Natural killer cell (primary cell): ENCODE measurements at regions not wholly inside any gene's neighbourhood (a gene's known extent, or its start where the extent isn't known, plus 50 kb on each side); places are given as distances from the start of the nearest gene placed in this dataset.

ENCODE experiments used
- ATAC-seq, 3 donors: fragments of 150-1000 bp in 2 of 3; fragments of 200-7000 bp in 1 of 3; cut with Tn5 transposase; 1 replicate in 1 of 3; 2 replicates in 2 of 3; pipeline ENCODE4 v1.10.0; 2021; ENCODE audit warnings: mild to moderate bottlenecking in 2 of 3, moderate library complexity in 2 of 3
- DNase-seq, 2 donors: peaks; one replicate each; pipeline versions ENCODE4 v3.0.0 to v3.0.0-alpha.2; 2013 to 2021; ENCODE audit warnings: mixed read lengths in 1 of 2
- H3K27ac ChIP-seq: one replicate; pipeline ENCODE4 v1.5.1; 2013; ENCODE audit warnings: mild to moderate bottlenecking, low read length
- H3K27me3 ChIP-seq: one replicate; pipeline ENCODE4 v1.6.1; 2013; ENCODE audit warnings: low read length; ENCODE audit not compliant: control insufficient read depth, insufficient read depth
- H3K36me3 ChIP-seq: one replicate; pipeline ENCODE4 v1.6.1; 2013; ENCODE audit warnings: low read length; ENCODE audit not compliant: control insufficient read depth, insufficient read depth
- H3K4me1 ChIP-seq: one replicate; pipeline ENCODE4 v1.6.1; 2013; ENCODE audit warnings: low read length; ENCODE audit not compliant: control insufficient read depth, insufficient read depth
- H3K4me3 ChIP-seq: one replicate; pipeline ENCODE4 v1.5.1; 2013; ENCODE audit warnings: low read length
- H3K9me3 ChIP-seq: one replicate; pipeline ENCODE4 v1.6.1; 2013; ENCODE audit warnings: low read length; ENCODE audit not compliant: control insufficient read depth, insufficient read depth
- H3K27ac Mint-ChIP-seq, 2 donors: one replicate each; pipeline ENCODE4 v1.8.0; 2022; ENCODE audit warnings: mild to moderate bottlenecking in 2 of 2, mixed read lengths in 2 of 2, moderate library complexity in 1 of 2
- H3K27me3 Mint-ChIP-seq, 2 donors: one replicate each; pipeline ENCODE4 v1.8.0; 2022; ENCODE audit warnings: low read depth in 2 of 2, mixed read lengths in 2 of 2
- H3K36me3 Mint-ChIP-seq: one replicate; pipeline ENCODE4 v1.8.0; 2022; ENCODE audit warnings: mixed read lengths
- H3K4me1 Mint-ChIP-seq, 2 donors: one replicate each; pipeline ENCODE4 v1.8.0; 2022; ENCODE audit warnings: mixed read lengths in 2 of 2
- H3K4me3 Mint-ChIP-seq: one replicate; pipeline ENCODE4 v1.8.0; 2022; ENCODE audit warnings: mild to moderate bottlenecking, moderate library complexity, mixed read lengths
- H3K9me3 Mint-ChIP-seq, 2 donors: one replicate each; pipeline ENCODE4 v1.8.0; 2022; ENCODE audit warnings: mixed read lengths in 2 of 2
- CTCF ChIP-seq: fragments of 200-600 bp; IDR thresholded peaks from one replicate; pipeline ENCODE4 v1.8.0; 2022; ENCODE audit warnings: antibody characterized with exemption
- WGBS: methylation state at CpG from one replicate; pipeline ENCODE4 v1.1.7; 2013; ENCODE audit warnings: missing lambda C conversion rate; ENCODE audit not compliant: insufficient coverage; 5-methylcytosine and 5-hydroxymethylcytosine counted together
- intact Hi-C: fragments of 100-400 bp; cut with micrococcal nuclease; formaldehyde crosslinking; loops from one replicate; pipeline ENCODE4 v1.14.2; 2022

GRCh38 chr21:27146268-27146667, 179.4 kb upstream of the ADAMTS5 start:
- Histone ChIP-seq H3K27me3 (no peaks in the 10 kb centered on the region), H3K36me3 (no peaks in the 10 kb centered on the region), H3K4me3 (no peak overlapping the region), H3K9me3 (no peaks in the 10 kb centered on the region), H3K4me1 (no peaks in the 10 kb centered on the region), H3K27ac (no peak overlapping the region)
- no peak overlapping the region for H3K27ac Mint-ChIP-seq
- H3K27me3 Mint-ChIP-seq = no peaks in the 10 kb centered on the region
- no peaks in the 10 kb centered on the region for H3K4me1 Mint-ChIP-seq
- WGBS = no CpG with 5 or more reads among the region's 1 CpG
- intact Hi-C loops = no loop called here
- ATAC-seq = no peak
- no peak for TF ChIP-seq CTCF
- H3K36me3 Mint-ChIP-seq = no peaks in the 10 kb centered on the region
- H3K4me3 Mint-ChIP-seq = no peak overlapping the region
- DNase-seq = no peak
- peaks cover 16 to 17% of the 10 kb centered on the region in 2 donors for H3K9me3 Mint-ChIP-seq

GRCh38 chr21:27145134-27145798, 178.4 kb upstream of the ADAMTS5 start:
- intact Hi-C loops = no loop called here
- H3K9me3 ChIP-seq = no peaks in the 10 kb centered on the region
- no peak for DNase-seq
- no peaks in the 10 kb centered on the region for H3K36me3 ChIP-seq
- Mint-ChIP-seq H3K4me3 (no peak overlapping the region), H3K9me3 (peaks cover 10 to 14% of the 10 kb centered on the region in 2 donors), H3K27me3 (no peaks in the 10 kb centered on the region), H3K4me1 (no peaks in the 10 kb centered on the region), H3K27ac (no peak overlapping the region), H3K36me3 (no peaks in the 10 kb centered on the region)
- H3K4me1 ChIP-seq = no peaks in the 10 kb centered on the region
- no peak for TF ChIP-seq CTCF
- ATAC-seq = no peak
- no peak overlapping the region for H3K4me3 ChIP-seq
- H3K27me3 ChIP-seq = no peaks in the 10 kb centered on the region
- H3K27ac ChIP-seq = no peak overlapping the region
- 89% methylated on average over 4 of the region's 6 CpGs for WGBS

- no peak overlapping the region for H3K27ac Mint-ChIP-seq
- no peaks in the 10 kb centered on the region for H3K27me3 ChIP-seq
- no peaks in the 10 kb centered on the region for H3K36me3 ChIP-seq
- DNase-seq (no peak), ATAC-seq (no peak)
- H3K27me3 Mint-ChIP-seq = no peaks in the 10 kb centered on the region
- 93% methylated on average over 31 of the region's 31 CpGs for WGBS
- no peak overlapping the region for H3K27ac ChIP-seq
- no peak overlapping the region for H3K4me3 Mint-ChIP-seq
- H3K4me1 ChIP-seq = no peaks in the 10 kb centered on the region
- no peaks in the 10 kb centered on the region for H3K36me3 Mint-ChIP-seq
- peaks cover 8 to 13% of the 10 kb centered on the region in 2 donors for H3K9me3 Mint-ChIP-seq
- no peak overlapping the region for H3K4me3 ChIP-seq
- H3K9me3 ChIP-seq = no peaks in the 10 kb centered on the region
- intact Hi-C loops = no loop called here
- no peak for TF ChIP-seq CTCF
- H3K4me1 Mint-ChIP-seq = no peaks in the 10 kb centered on the region
Measured at GRCh38 chr21:27143476-27143875, 176.6 kb upstream of the ADAMTS5 start.

GRCh38 chr21:27139526-27139925, 172.6 kb upstream of the ADAMTS5 start:
- no peak overlapping the region for H3K4me3 ChIP-seq
- no peak for DNase-seq
- H3K4me3 Mint-ChIP-seq = no peak overlapping the region
- H3K27ac ChIP-seq = no peak overlapping the region
- no peak for ATAC-seq
- H3K27ac Mint-ChIP-seq = no peak overlapping the region
- no peak for TF ChIP-seq CTCF
- no peaks in the 10 kb centered on the region for H3K36me3 Mint-ChIP-seq
- no peaks in the 10 kb centered on the region for H3K36me3 ChIP-seq
- no peaks in the 10 kb centered on the region for H3K9me3 ChIP-seq
- H3K4me1 ChIP-seq = no peaks in the 10 kb centered on the region
- H3K27me3 ChIP-seq = no peaks in the 10 kb centered on the region
- intact Hi-C loops = no loop called here
- peaks cover 5 to 6% of the 10 kb centered on the region in 2 donors for H3K9me3 Mint-ChIP-seq
- H3K4me1 Mint-ChIP-seq = no peaks in the 10 kb centered on the region
- H3K27me3 Mint-ChIP-seq = no peaks in the 10 kb centered on the region
